ENCODE measurements at regions not wholly inside any gene's neighbourhood (a gene's known extent, or its start where the extent isn't known, plus 50 kb on each side); places are given as distances from the start of the nearest gene placed in this dataset.
"Not testable (repeated sequence)": the region's sequence is repeated elsewhere in the genome, so short reads cannot be mapped to it uniquely, and the experiment has no call there.

DNA sequence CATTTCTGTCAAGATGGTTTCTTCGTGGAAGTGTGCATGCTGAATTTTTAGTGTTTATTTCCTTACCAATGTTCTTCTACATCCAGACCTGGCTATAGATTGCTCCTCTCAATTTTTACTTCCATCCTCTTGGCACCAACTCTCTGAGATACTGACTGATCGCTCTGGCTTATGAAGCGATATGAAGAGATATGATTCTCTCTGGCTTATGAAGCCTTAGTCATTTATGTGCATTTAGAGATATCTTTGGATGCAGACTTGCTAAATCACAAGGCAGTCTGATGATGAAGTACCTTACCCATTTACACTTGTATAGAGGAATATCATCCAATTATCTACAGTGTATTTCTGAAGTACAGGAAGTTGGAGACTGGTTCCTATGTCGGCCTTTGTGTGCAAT lies 295.4 kb upstream of the STXBP5 start:
- no peak for DNase-seq

DNA sequence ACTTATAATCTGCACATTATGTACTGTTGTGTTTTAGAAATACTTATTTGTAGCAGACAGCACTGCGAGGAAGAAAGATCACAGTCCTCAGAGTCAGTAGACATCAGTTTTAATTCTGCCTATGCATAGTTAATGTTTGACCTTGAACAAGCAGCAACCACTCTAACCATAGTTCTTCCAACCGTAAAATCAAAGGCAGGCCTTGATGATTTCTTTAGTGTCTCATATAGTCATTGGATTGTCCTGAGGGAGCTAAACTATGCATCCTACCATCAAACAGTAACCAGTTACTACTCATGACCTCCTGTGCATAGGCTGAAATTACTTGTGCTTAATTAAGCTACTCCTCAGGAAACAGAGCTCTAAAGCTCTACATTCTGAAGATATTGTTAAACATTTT lies 294.8 kb upstream of the STXBP5 start:
- DNase-seq, result no peak

DNA sequence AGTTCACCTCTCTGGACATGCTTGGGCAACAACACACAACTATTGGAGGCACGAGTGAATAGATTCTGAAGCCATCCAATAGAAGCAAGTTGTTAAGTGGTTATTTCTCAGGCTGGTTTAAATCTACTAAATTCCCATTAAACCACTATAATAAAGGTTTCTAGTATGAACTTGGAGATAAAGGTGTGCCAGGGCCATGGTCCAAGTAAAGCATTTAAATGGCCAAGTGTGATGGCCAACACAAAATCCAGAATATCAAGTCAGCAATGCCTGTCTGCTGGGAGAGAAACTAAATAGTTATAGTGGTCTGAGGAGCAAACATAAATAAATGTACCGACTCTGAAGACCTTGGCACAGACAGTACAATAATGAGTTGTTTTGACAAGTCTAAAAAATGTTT lies 294.3 kb upstream of the STXBP5 start:
- no peak for DNase-seq

DNA sequence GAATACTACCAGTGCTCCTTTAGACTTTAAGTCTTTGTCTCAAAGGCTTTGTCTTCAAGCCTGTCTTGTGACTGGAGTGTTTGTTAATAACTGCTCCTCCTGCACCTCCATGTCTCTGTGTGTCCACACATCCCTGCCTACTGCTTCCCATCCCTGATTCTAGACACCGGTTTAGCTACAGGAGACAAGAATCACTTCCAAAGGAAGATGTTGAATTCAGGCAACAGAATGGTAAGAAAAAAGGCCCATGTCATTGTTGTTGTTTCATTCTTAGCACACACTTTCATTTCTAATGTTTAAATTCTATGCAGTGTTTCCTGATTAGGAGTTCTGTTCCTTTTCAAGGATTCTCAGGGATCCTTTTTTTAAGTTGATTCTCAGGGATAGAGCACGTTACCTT lies 293.6 kb upstream of the STXBP5 start:
- no peak for DNase-seq

DNA sequence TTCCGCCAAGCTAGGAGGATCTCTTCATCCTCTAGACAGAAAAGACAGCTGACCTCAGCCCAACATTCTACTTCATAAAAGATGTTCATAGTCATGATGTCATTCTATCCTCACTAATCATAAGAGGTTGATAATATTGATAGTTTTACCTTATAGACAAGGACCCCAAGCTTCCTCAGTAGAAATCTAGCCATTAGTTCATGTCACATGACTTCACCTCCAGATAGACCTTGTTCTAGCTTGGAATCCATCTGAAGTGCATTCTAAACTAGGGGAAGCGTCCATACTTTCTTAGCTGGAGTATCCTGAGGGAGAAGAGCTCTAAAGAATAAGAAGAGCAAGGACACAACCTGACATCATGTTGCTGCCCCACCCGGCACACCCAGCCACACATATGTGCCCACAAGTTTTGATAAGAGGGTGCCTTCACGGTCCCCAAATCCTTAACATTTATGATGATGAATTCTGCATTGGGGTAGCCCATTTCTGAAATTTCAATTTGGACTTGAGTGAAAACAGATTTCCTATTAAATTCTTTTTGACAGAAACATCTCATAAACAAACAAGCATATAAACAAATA lies 292.5 kb upstream of the STXBP5 start:
- DNase-seq, result no peak

DNA sequence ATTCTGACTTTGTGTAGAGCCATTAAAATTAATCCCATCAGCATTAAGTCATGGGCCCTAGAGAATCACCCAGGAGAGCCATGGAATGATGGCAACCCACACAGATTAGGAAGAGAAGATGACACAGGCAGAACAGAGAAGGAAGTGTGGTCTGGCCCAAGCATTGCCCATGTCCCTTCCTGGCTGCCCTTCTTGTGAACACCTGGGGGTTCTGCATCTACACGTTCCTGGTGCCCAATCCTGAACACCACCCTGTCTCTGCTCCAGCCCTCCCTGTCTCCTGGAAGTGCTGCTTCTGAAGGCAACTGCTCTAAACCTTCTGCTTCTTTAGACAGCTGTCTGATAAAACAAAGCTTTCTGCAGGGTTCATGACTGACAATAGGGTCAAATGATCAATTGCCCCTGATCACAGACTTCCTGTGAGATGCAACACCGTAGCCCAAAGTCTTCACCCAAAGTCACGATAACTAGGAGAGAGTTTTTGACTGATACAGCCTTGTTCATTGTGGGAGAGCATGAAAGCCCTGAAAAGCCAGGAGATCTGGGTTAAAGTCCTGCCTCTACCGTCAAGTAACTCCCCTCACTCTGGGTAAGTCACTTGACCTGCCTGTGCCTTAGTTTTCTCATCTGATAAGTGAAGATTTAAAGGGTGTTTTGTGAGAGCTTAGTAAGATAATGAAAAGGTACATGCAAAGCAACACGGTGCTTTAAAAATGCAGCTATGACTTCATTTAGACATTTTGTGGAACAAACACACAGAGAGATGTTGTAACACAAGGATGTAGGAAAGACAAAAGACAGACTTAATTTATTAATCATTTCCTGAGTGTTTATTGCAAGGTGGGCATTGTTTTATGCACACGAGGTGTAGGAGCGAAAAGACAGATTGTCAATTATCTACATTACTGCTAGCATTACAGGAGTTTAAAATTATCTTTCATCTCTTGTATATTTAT lies 291.2 kb upstream of the STXBP5 start:
- DNase-seq, result no peak

DNA sequence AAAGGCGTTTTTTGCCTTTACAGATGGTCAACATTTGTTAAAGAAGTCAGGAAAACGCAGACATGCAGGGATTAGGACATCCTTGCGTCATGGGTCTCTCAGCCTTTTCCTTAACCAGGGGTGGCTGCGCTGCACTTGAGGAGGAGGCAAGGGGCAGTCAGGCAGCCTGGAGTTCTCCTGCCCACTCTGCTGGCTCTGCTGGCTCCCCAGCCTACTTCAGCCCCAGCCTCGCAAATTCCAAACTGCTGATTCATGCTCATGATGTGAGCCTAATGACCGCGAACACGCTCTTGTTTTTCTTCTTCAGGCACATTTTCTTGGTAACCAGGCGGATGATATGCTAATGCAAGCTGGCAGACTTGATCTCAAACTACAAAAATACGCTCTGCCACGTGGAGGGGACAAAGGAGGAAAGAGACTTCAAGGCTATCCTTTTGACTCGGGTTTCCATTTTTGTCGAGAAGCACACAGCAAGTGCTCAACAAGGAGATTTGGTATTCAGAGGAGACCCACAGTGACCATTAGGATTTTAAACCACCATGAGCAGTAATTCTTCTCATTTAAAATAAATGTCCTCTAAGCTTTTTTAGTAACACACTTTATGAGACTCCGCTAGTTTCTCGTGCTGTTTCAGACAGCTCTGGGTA lies 290.3 kb upstream of the STXBP5 start:
- DNase-seq, result no peak

DNA sequence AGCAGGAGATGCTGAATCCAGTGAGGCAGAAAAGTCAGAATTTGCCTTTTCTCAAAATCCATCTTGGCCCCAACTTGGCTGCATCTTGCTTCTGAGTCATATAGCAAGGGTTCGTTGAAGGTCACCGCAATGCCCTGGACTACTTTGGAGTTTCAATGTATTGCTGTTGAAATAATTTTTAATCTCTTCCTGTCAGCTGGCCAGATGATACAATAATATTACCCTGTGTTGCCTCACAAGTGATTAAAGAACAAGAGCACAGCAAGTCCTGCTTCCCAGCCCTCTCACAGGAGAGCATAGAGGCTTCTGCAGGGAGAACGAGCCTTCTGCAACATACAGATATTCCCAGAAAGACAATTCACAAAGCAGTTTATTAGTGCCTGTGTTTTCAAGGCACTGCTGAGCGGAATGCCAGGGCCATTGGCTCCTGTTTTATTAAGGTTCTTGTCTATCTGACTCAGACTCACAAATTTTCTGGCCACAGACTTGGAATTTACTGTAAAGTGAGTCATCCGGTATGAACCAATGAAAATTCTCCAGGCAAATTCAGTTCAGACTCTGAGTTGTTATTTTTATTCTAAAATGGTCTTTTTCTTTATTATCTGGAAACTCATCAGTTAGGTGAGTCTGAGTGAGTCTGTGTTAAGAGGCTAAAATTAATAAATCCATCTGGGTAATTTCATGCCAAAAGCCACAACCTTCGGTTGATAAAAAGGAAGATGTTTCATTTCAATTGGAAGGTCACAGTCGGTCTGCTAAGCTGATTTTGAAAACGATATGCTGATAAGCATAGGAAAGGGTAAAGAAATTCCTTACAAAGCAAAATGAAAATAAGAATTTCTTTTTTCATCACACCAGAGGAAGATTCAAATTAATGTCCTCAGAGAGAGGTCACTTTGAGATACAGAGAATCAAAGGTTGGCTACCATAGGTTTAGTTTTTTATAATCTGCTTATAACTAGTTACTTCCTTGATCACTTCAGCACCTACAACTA lies 289.4 kb upstream of the STXBP5 start:
- DNase-seq, result no peak

DNA sequence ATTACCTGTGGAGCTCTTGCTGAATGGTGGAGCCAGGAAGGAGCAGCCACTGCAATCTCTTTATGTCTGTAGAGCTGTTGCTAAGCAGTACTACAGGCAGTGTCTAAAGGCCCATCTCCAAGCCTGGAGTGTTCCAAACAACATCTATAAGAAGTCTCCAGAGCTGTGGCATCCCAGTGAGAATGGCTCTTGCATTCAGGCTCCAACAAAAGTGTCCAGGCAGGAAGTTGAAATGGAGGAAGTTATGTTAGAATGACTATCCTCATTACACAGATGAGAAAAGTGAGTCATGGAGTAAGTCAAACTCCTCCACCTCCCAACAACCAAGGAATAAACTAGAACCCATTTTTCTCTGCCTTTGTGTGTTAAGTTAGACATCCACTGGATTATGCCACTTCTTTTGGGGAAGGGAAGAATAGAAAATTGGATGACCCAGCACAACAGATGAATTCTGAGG lies 288.5 kb upstream of the STXBP5 start:
- DNase-seq, result no peak

DNA sequence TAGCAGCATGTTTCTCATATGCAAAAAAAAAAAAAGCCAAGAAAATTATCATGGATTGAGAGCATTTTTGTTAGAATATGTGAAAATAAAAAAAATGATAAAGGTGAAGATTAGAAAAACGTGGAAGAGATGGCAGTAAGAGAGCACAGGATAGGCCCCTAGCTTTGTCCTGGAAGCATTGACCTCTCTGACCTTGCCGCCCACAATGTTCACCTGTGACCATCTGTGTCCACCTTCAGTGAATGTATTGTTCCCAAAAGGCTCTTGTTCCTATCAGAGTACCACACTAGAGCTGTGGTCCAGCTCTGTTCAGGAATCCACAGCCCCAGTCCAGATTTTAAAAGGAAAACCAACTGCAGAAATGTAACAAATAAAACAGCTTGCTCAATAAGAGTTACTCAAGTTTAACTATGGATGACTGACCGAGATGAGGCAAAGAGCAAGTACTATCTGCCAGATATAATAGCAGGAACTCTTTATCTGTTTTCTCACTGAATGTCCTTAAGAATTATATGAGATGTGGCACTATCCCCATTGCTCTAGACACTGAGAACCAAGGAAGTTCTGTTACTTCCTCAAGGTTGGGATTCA lies 287.7 kb upstream of the STXBP5 start:
- no peak for DNase-seq

DNA sequence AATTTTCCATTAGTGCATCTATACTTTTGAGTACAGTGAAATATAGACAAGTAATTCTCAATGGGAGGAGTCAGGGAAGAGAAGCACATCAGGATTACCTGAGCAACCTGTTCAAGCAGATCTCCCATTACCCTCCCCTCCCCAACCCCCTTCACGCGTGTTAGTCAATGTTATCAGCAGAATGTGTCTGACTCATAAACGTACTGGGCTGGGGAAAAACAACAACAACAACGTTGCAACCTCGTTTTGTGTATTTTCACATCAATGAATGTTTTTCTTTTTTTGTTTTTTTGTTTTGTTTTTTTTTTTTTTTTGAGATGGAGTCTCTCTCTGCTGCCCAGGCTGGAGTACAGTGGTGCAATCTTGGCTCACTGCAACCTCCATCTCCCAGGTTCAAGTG lies 287.0 kb upstream of the STXBP5 start:
- no peak for DNase-seq

DNA sequence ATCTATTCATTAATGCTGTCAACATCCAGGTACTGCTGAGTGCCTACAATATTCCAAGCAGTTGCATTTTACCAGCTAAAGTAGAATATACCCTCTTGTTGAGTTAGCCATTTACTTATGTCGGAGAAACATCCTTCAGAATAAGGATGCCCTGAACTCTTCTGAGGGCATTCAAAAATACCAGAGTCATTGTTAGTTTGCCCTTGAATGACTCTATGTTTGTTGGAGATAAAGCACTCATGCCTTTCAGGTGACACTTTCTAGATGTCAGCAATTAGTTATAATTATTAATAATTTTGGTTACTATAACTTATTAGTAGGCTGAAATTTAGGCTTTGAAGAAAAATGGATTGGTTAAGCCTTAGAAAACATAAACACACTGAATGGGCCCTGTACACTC lies 286.2 kb upstream of the STXBP5 start:
- no peak for DNase-seq

DNA sequence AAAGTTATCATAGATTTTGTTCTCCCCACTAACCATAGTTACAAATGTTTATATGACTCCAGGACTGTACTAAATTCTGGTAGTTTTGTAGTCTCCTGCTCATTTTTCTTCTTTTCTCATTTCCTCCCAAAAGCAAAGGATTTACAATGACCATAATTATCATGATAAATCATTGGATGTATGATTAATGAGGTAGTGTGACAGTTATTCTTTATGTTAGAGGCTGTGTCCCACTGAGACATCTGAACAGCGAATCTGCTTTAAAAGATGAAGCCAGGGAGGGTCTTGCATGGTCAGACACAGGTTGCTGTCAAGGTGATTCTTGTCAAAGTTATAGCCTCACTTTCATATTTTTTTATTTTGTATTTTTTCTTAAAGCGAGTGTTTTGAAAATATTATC lies 285.2 kb upstream of the STXBP5 start:
- no peak for DNase-seq

DNA sequence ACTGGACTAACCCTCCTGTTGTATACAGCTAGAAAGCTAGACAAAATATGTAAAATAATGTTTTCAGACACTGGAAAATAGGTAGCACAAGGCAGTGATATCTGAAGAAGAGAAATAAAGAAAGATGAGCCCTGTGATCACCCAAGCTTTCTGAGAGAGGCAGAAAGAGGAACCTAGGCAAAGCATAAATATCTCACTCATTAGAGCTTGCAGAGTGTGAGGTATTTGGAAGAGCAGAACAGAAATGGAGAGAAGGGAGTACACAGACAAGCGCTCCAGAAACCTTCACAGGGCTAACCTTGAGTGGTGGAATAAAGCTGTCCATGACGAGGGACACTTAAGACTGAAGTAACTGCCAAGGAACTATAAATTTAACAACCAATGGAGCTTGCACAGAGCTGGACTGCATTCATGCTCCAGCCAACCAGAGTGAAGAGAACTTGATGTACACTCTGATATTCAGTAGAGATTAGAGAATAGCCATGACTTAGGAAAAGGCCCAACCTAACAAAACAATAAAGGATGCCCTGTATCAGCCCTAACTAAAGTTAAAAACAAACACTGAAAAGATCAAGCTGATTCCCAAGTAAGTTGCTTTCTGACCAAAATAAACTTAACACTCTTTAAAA lies 280.9 kb upstream of the STXBP5 start:
- no peak for DNase-seq

DNA sequence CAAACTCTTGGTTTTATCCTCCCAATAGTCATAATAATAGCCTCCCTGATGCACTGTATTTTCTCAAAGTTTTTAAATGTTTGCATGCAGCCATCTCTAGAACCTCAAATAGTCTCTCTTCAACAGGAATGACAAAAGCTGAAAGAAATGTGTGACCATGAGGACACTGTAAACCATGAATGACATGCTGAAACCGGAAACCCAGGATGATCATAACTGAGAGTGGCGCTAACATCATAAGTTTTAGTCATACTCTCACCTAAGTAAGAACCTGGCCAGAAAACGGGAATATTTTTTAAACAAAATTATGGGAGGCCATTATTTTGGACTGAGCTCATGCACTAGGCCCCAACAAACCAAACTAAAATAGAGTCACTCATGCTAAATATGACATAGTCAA lies 278.4 kb upstream of the STXBP5 start:
- DNase-seq, result no peak

DNA sequence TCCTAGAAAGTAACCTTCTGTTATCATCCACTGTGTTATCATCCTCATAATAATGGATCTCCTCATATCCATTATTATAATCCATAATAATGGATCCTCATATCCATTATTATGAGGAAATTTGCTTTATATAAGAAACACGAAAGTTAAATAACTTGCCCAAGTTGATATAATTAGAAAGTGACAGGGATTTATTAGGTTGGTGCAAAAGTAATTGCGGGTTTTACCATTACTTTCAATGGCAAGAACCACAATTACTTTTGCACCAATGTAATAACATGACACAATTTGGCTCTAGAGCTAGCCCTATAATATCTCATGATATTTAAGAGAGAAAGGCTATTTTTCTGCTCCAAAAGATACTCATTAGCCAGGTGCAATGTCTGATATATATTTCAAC lies 275.7 kb upstream of the STXBP5 start:
- DNase-seq, result no peak

DNA sequence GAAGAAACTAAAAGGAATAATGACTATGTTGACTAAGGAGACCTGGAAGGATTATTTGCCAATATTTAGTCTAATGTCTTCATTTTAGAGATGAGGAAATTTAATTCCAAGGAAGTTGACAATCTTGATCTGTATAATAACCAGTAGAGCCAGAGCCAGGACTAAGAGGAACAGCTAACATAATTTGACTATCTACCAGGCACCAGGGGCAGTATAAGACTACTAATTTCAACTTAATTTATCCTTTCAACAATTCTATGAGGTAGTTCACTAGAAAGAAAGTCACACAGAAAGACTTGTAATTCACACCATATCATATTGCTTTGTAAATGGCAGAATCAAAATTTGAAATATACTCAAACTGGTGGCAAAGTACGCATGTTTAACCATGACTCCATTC lies 273.0 kb upstream of the STXBP5 start:
- no peak for DNase-seq

DNA sequence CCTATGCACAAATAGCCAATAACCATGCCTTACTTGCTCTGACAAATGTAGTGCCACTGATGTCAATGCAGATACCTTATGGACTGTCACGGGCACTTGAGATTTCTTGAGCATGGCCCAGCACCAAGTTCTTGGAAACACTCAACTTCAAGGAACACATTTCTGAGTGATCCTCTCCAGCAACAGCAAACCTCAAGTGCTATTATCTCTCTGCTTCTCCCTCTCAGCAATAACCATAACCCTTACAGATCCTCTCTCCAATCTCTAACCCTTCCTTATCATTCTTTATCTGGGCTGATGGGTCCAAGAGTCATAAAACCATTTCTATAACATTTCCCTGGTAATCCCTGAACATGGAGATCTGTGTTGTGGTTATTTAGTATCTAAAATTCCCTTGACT lies 266.9 kb upstream of the STXBP5 start:
- DNase-seq, result no peak

DNA sequence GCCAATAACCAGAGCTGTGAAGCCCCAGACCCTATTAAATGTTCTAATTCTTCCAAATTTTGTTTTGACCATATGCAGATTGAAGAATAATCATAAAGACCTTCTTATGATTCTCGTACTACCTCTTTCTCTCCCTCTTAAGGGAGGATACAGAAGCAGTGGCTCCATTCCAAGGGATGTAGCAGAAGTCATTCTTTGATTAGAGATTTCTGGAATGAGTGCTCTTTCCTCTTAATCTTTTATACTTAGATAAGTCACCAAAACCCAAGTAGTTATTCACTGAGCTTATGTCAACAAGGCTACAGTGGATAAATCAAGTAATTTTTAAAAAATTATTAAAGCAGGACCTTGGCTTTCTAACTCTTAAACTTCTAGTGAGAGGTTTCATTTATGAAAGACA lies 266.0 kb upstream of the STXBP5 start:
- DNase-seq, result no peak

DNA sequence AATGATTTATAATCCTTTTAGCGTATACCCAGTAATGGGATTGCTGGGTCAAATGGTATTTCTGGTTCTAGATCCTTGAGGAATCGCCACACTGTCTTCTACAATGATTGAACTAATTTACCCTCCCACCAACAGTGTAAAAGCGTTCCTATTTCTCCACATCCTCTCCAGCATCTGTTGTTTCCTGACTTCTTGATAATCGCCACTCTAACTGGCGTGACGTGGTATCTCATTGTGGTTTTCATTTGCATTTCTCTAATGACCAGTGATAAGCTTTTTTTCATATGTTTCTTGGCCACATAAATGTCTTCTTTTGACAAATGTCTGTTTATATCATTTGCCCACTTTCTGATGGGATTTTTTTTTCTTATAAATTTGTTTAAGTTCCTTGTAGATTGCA lies 264.8 kb upstream of the STXBP5 start:
- DNase-seq, result not testable (repeated sequence)

DNA sequence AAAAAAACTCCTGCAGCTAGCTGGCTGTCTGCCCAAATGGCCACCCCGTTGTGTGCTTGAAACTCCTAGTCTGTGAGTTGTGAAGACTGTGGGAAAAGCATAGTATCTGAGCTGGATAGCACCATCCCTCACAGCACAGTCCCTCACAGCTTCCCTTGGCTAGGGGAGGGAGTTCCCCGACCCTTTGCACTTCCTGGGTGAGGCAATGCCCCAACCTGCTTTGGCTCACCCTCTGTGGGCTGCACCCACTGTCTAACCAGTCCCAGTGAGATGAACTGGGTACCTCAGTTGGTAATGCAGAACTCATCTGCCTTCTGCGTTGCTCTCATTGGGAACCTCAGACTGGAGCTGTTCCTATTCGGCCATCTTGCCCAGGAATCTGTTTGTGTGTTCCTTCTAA lies 260.6 kb upstream of the STXBP5 start:
- DNase-seq, result no peak

DNA sequence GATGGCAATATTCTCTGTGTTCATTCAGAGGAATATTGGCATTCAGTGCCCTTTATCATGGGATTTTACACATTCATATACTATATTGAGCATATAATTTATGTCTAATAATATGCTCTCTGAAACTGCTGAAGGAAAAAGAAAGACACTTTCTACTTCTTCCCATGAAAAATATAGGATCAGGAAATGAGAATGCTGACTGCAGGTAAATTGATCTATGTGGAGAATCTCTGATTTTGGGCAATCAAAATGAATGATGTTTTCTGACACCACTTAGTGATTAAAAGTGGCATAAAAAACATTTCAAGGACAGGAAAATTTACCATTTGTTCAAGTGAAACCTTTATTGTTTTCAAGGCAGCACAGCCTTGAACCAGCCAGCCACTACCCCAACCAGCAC lies 260.1 kb upstream of the STXBP5 start:
- no peak for DNase-seq

All from NCI-H524 treated with DMSO at 0.1 percent for 48 hours (cell line).